Neural cell (in vitro differentiated cells): ENCODE measurements at regions not wholly inside any gene's neighbourhood (a gene's known extent, or its start where the extent isn't known, plus 50 kb on each side); places are given as distances from the start of the nearest gene placed in this dataset.

ENCODE experiments used
- H2AFZ ChIP-seq: fragments of 200-600, 300-800 bp; sonication (generic), shearing (Covaris generic); 2 replicates; pipeline ENCODE4 v1.6.0; 2014; ENCODE audit warnings: low read depth, mild to moderate bottlenecking, antibody characterized with exemption, low read length, moderate library complexity
- H3F3A ChIP-seq: fragments of 200-600 bp; shearing (Covaris generic); 2 replicates; pipeline ENCODE4 v1.6.1; 2016; ENCODE audit warnings: mild to moderate bottlenecking, moderate library complexity, mixed read lengths, antibody characterized with exemption, low read length; ENCODE audit not compliant: insufficient read depth, poor library complexity, severe bottlenecking
- H3K27ac ChIP-seq: fragments of 200-600, 300-800 bp; sonication (generic), shearing (Covaris generic); 2 replicates; pipeline ENCODE4 v1.5.1; 2014; ENCODE audit warnings: mild to moderate bottlenecking, low read length, moderate library complexity
- H3K27me3 ChIP-seq: fragments of 300-800, 200-600 bp; sonication (generic), shearing (Covaris generic); 2 replicates; pipeline ENCODE4 v1.6.0; 2014; ENCODE audit warnings: mild to moderate bottlenecking, low read depth, low read length, moderate library complexity; ENCODE audit not compliant: insufficient read depth
- H3K36me3 ChIP-seq: fragments of 300-800, 200-600 bp; sonication (generic), shearing (Covaris generic); 2 replicates; pipeline ENCODE4 v1.5.1; 2014; ENCODE audit warnings: mild to moderate bottlenecking, antibody characterized with exemption, low read length, moderate library complexity; ENCODE audit not compliant: insufficient read depth
- H3K4me2 ChIP-seq: fragments of 300-800, 200-600 bp; sonication (generic), shearing (Covaris generic); 2 replicates; pipeline ENCODE4 v1.6.0; 2014; ENCODE audit warnings: mild to moderate bottlenecking, low read length
- H3K4me3 ChIP-seq: fragments of 300-800, 200-600 bp; sonication (generic), shearing (Covaris generic); 2 replicates; pipeline ENCODE4 v1.5.1; 2014; ENCODE audit warnings: mild to moderate bottlenecking, low read length, moderate library complexity
- H3K79me2 ChIP-seq: fragments of 200-600 bp; shearing (Covaris generic); replicated peaks from 2 replicates; pipeline ENCODE4 v1.6.0; 2014; ENCODE audit warnings: mild to moderate bottlenecking, low read length, moderate library complexity; ENCODE audit not compliant: insufficient read depth
- H3K9ac ChIP-seq: fragments of 300-800, 200-600 bp; sonication (generic), shearing (Covaris generic); 2 replicates; pipeline ENCODE4 v1.6.1; 2016; ENCODE audit warnings: mild to moderate bottlenecking, low read length, mixed read lengths
- H3K9me2 ChIP-seq: fragments of 200-600 bp; shearing (Covaris generic); 2 replicates; pipeline ENCODE4 v1.6.1; 2016; ENCODE audit warnings: mild to moderate bottlenecking, low read length, mixed read lengths; ENCODE audit not compliant: insufficient read depth
- H3K9me3 ChIP-seq: fragments of 200-600, 300-800 bp; sonication (generic), shearing (Covaris generic); 2 replicates; pipeline ENCODE4 v1.6.1; 2016; ENCODE audit warnings: mild to moderate bottlenecking, mixed run types, low read length, moderate library complexity, mixed read lengths
- H4K20me1 ChIP-seq: fragments of 200-600 bp; shearing (Covaris generic); 2 replicates; pipeline ENCODE4 v1.6.1; 2016; ENCODE audit warnings: mild to moderate bottlenecking, mixed run types; ENCODE audit not compliant: insufficient read depth
- EP300 ChIP-seq: fragments of 450-650 bp; conservative IDR thresholded peaks from 2 replicates; pipeline ENCODE4 v1.6.1; 2014; ENCODE audit warnings: antibody characterized with exemption, mild to moderate bottlenecking, moderate library complexity; ENCODE audit not compliant: poor library complexity, severe bottlenecking
- EZH2 ChIP-seq: fragments of 200-600, 300-800 bp; shearing (Covaris generic), sonication (generic); IDR thresholded peaks from 2 replicates; pipeline ENCODE4 v1.6.1; 2014; ENCODE audit warnings: antibody characterized with exemption, low read length, borderline replicate concordance, mild to moderate bottlenecking; ENCODE audit not compliant: insufficient read depth, poor library complexity, severe bottlenecking
- MXI1 ChIP-seq: fragments of 450-650 bp; conservative IDR thresholded peaks from 2 replicates; pipeline ENCODE4 v1.6.1; 2014; ENCODE audit warnings: antibody characterized with exemption, mild to moderate bottlenecking; ENCODE audit not compliant: poor library complexity, severe bottlenecking
- POLR2AphosphoS5 ChIP-seq: IDR thresholded peaks from 2 replicates; pipeline ENCODE4 v1.6.1; 2012
- RAD21 ChIP-seq: fragments of 450-650 bp; conservative IDR thresholded peaks from 2 replicates; pipeline ENCODE4 v1.6.1; 2014; ENCODE audit warnings: antibody characterized with exemption, mild to moderate bottlenecking, moderate library complexity
- SMC3 ChIP-seq: fragments of 450-650 bp; conservative IDR thresholded peaks from 2 replicates; pipeline ENCODE4 v1.6.1; 2014; ENCODE audit warnings: antibody characterized with exemption, mild to moderate bottlenecking, moderate library complexity; ENCODE audit not compliant: poor library complexity
- TAF1 ChIP-seq: IDR thresholded peaks from 2 replicates; pipeline ENCODE4 v1.6.1; 2012; ENCODE audit warnings: low read depth
- TF ChIP-seq, protein P1 (sequence below): fragments of 450-650 bp; IDR thresholded peaks from 2 replicates; pipeline ENCODE4 v1.5.1; 2014; ENCODE audit warnings: antibody characterized with exemption, mild to moderate bottlenecking, moderate library complexity; ENCODE audit not compliant: poor library complexity, severe bottlenecking
- TF ChIP-seq, protein P2 (sequence below): IDR thresholded peaks from 2 replicates; pipeline ENCODE4 v1.6.1; 2012; ENCODE audit warnings: borderline replicate concordance

DNA sequence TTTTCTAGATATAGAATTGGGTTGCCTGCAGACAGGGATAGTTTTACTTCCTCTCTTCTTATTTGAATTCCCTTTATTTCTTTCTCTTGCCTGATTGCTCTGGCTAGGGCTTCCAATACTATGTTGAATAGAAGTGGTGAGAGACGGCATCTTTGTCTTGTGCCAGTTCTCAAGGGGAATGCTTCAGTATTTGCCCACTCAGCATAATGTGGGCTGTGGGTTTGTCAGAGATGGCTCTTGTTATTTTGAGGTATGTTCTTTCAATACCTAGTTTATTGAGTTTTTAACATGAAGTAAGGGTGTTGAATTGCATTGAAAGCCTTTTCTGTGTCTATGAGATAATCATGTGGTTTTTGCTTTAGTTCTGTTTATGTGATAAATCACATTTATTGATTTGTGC is 273.9 kb upstream of the CHORDC1 start:
- no peaks in the 10 kb centered on the region for H3K36me3 ChIP-seq
- H3F3A ChIP-seq, result no peaks in the 10 kb centered on the region
- H3K4me3 ChIP-seq, result no peak overlapping the region
- H3K79me2 ChIP-seq, result no peaks in the 10 kb centered on the region
- no peak overlapping the region for H3K27ac ChIP-seq
- no peaks in the 10 kb centered on the region for H3K9me3 ChIP-seq
- H3K27me3 ChIP-seq, result no peaks in the 10 kb centered on the region
- H3K9ac ChIP-seq, result no peak overlapping the region
- H3K9me2 ChIP-seq, result no peaks in the 10 kb centered on the region
- no peaks in the 10 kb centered on the region for H4K20me1 ChIP-seq
- H2AFZ ChIP-seq, result no peak overlapping the region
- no peak overlapping the region for H3K4me2 ChIP-seq
- TF ChIP-seq EZH2 (no peak), SMC3 (no peak), RAD21 (no peak), TAF1 (no peak), MXI1 (no peak), POLR2AphosphoS5 (no peak), EP300 (no peak)
- TF ChIP-seq, protein P1, sequence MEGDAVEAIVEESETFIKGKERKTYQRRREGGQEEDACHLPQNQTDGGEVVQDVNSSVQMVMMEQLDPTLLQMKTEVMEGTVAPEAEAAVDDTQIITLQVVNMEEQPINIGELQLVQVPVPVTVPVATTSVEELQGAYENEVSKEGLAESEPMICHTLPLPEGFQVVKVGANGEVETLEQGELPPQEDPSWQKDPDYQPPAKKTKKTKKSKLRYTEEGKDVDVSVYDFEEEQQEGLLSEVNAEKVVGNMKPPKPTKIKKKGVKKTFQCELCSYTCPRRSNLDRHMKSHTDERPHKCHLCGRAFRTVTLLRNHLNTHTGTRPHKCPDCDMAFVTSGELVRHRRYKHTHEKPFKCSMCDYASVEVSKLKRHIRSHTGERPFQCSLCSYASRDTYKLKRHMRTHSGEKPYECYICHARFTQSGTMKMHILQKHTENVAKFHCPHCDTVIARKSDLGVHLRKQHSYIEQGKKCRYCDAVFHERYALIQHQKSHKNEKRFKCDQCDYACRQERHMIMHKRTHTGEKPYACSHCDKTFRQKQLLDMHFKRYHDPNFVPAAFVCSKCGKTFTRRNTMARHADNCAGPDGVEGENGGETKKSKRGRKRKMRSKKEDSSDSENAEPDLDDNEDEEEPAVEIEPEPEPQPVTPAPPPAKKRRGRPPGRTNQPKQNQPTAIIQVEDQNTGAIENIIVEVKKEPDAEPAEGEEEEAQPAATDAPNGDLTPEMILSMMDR, result no peak
- TF ChIP-seq, protein P2, sequence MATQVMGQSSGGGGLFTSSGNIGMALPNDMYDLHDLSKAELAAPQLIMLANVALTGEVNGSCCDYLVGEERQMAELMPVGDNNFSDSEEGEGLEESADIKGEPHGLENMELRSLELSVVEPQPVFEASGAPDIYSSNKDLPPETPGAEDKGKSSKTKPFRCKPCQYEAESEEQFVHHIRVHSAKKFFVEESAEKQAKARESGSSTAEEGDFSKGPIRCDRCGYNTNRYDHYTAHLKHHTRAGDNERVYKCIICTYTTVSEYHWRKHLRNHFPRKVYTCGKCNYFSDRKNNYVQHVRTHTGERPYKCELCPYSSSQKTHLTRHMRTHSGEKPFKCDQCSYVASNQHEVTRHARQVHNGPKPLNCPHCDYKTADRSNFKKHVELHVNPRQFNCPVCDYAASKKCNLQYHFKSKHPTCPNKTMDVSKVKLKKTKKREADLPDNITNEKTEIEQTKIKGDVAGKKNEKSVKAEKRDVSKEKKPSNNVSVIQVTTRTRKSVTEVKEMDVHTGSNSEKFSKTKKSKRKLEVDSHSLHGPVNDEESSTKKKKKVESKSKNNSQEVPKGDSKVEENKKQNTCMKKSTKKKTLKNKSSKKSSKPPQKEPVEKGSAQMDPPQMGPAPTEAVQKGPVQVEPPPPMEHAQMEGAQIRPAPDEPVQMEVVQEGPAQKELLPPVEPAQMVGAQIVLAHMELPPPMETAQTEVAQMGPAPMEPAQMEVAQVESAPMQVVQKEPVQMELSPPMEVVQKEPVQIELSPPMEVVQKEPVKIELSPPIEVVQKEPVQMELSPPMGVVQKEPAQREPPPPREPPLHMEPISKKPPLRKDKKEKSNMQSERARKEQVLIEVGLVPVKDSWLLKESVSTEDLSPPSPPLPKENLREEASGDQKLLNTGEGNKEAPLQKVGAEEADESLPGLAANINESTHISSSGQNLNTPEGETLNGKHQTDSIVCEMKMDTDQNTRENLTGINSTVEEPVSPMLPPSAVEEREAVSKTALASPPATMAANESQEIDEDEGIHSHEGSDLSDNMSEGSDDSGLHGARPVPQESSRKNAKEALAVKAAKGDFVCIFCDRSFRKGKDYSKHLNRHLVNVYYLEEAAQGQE, result no peak

DNA sequence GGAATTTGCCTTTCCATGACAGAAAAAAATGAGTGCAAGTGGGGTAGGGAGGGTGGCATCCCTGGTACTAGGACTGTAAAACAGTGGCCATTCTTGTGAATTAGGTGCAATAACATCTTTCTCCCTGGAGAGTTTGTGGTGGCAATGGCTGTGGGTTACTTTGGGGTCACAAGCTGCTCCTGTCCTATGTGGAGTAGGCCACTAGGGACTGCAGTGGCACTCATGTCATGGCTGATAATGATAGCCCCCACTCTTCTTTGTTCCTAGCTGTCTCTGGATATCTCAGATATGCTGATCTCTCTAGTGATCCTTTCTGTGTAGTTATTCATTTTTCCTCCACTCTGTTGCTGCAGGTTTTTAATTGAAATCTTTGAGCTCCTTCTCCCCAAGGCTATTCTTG is 270.5 kb upstream of the CHORDC1 start:
- Histone ChIP-seq H3K4me2 (no peak overlapping the region), H3K27me3 (no peaks in the 10 kb centered on the region), H3K9me2 (no peaks in the 10 kb centered on the region), H3K4me3 (no peak overlapping the region), H3F3A (no peaks in the 10 kb centered on the region), H3K27ac (no peak overlapping the region), H4K20me1 (no peaks in the 10 kb centered on the region), H3K9me3 (no peaks in the 10 kb centered on the region), H3K36me3 (no peaks in the 10 kb centered on the region), H2AFZ (no peak overlapping the region), H3K79me2 (no peaks in the 10 kb centered on the region), H3K9ac (no peak overlapping the region)
- TF ChIP-seq RAD21 (no peak), EZH2 (no peak), SMC3 (no peak), EP300 (no peak), POLR2AphosphoS5 (no peak), TAF1 (no peak), MXI1 (no peak)
- TF ChIP-seq, protein P2, result no peak
- TF ChIP-seq, protein P1, result no peak
